ENCODE measurements at regions not wholly inside any gene's neighbourhood (a gene's known extent, or its start where the extent isn't known, plus 50 kb on each side); places are given as distances from the start of the nearest gene placed in this dataset.
"Not testable (repeated sequence)": the region's sequence is repeated elsewhere in the genome, so short reads cannot be mapped to it uniquely, and the experiment has no call there.

- Histone ChIP-seq H3K79me2 (ENCODE audit: low read length) (no peaks in the 10 kb centered on the region), H3K9me3 (ENCODE audit: insufficient read depth, low read length) (no peaks in the 10 kb centered on the region), H3K4me2 (ENCODE audit: low read length) (no peak overlapping the region), H3K27me3 (ENCODE audit: low read depth, low read length) (no peaks in the 10 kb centered on the region), H3K9ac (ENCODE audit: low read length) (no peak overlapping the region), H3K4me1 (ENCODE audit: low read length) (no peaks in the 10 kb centered on the region), H4K20me1 (ENCODE audit: insufficient read depth, low read length) (no peaks in the 10 kb centered on the region), H3K36me3 (replicated peaks; ENCODE audit: low read depth, low read length) (no peaks in the 10 kb centered on the region), H3K27ac (ENCODE audit: low read length) (no peak overlapping the region), H3K4me3 (ENCODE audit: low read length) (no peak overlapping the region), H2AFZ (ENCODE audit: low read depth, low read length) (no peak overlapping the region)
- TF ChIP-seq EZH2phosphoT487 (IDR thresholded peaks at IDR 0.05; ENCODE audit: low read depth) (no peak), CTCF (IDR thresholded peaks at IDR 0.05; ENCODE audit: low read depth, low read length) (no peak)
Observed at GRCh38 chr3:197365586-197365985, 67.2 kb upstream of the DLG1 start.

DNA sequence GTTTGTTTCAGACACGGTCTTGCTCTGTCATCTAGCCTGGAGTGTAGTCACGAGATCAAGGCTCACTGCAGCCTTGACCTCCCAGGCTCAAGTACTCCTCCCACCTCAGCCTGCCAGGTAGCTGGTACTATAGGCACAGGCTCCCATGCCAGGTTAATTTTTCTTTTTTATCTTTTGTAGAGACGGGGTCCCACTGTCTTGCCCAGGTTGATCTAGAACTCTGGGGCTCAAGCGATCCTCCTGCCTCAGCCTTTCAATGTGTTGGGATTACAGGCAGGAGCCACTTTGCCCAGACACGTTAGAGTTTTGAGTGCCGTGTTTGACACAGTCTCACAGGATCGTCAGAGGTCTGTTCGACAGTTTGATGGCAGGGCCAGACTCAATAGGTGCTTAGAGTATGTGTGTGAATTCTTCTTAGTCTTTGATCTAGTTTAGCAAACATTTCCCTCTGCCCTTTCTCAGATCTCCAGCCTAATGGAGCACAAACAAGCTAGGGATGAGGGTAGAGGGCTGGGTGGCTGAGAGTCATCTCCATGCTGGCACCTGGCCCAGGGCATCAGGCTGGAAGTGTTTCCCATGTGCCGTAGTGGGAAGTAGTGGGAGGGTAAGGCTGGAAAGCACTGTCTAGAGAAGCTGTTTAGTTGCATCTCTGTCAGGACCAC is 66.1 kb upstream of the DLG1 start:
- no peak overlapping the region for H3K4me2 ChIP-seq (ENCODE audit: low read length)
- H4K20me1 ChIP-seq (ENCODE audit: insufficient read depth, low read length), result no peaks in the 10 kb centered on the region
- no peaks in the 10 kb centered on the region for H3K9me3 ChIP-seq (ENCODE audit: insufficient read depth, low read length)
- H2AFZ ChIP-seq (ENCODE audit: low read depth, low read length), result no peak overlapping the region
- no peaks in the 10 kb centered on the region for H3K27me3 ChIP-seq (ENCODE audit: low read depth, low read length)
- no peak overlapping the region for H3K27ac ChIP-seq (ENCODE audit: low read length)
- H3K79me2 ChIP-seq (ENCODE audit: low read length), result no peaks in the 10 kb centered on the region
- H3K9ac ChIP-seq (ENCODE audit: low read length), result no peak overlapping the region
- no peak overlapping the region for H3K4me3 ChIP-seq (ENCODE audit: low read length)
- no peaks in the 10 kb centered on the region for H3K4me1 ChIP-seq (ENCODE audit: low read length)
- TF ChIP-seq EZH2phosphoT487 (IDR thresholded peaks at IDR 0.05; ENCODE audit: low read depth) (no peak), CTCF (IDR thresholded peaks at IDR 0.05; ENCODE audit: low read depth, low read length) (no peak)
- H3K36me3 ChIP-seq (replicated peaks; ENCODE audit: low read depth, low read length), result no peaks in the 10 kb centered on the region

GRCh38 chr3:197363553-197364409 is 65.4 kb upstream of the DLG1 start:
- H3K4me1 ChIP-seq (ENCODE audit: low read length), result no peaks in the 10 kb centered on the region
- no peak overlapping the region for H2AFZ ChIP-seq (ENCODE audit: low read depth, low read length)
- no peak overlapping the region for H3K27ac ChIP-seq (ENCODE audit: low read length)
- no peaks in the 10 kb centered on the region for H4K20me1 ChIP-seq (ENCODE audit: insufficient read depth, low read length)
- no peaks in the 10 kb centered on the region for H3K27me3 ChIP-seq (ENCODE audit: low read depth, low read length)
- no peak overlapping the region for H3K9ac ChIP-seq (ENCODE audit: low read length)
- H3K79me2 ChIP-seq (ENCODE audit: low read length), result no peaks in the 10 kb centered on the region
- TF ChIP-seq CTCF (IDR thresholded peaks at IDR 0.05; ENCODE audit: low read depth, low read length) (no peak), EZH2phosphoT487 (IDR thresholded peaks at IDR 0.05; ENCODE audit: low read depth) (no peak)
- H3K4me2 ChIP-seq (ENCODE audit: low read length), result no peak overlapping the region
- H3K9me3 ChIP-seq (ENCODE audit: insufficient read depth, low read length), result no peaks in the 10 kb centered on the region
- H3K4me3 ChIP-seq (ENCODE audit: low read length), result no peak overlapping the region
- no peaks in the 10 kb centered on the region for H3K36me3 ChIP-seq (replicated peaks; ENCODE audit: low read depth, low read length)

DNA sequence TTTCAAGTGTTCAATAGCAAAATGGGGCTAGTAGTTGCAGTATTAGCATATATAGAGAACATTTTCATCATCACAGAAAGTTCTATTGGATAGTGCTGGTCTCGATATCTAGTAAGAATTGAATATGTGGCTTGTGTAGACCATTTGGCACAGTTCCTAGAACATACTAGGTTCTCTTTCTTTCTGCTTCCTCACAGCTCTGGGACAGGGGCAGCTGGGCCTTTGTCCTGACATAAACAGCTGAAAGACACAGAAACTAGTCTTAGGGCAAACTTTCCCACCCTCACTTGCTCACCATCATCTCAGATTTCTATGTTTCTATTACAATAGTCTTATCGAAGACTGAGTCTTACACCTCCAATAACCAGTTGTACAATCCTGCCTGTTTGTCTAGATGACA is 63.7 kb upstream of the DLG1 start:
- Histone ChIP-seq H3K4me2 (ENCODE audit: low read length) (no peak overlapping the region), H3K79me2 (ENCODE audit: low read length) (no peaks in the 10 kb centered on the region), H3K27ac (ENCODE audit: low read length) (no peak overlapping the region), H4K20me1 (ENCODE audit: insufficient read depth, low read length) (no peaks in the 10 kb centered on the region), H3K27me3 (ENCODE audit: low read depth, low read length) (no peaks in the 10 kb centered on the region), H2AFZ (ENCODE audit: low read depth, low read length) (no peak overlapping the region), H3K9me3 (ENCODE audit: insufficient read depth, low read length) (no peaks in the 10 kb centered on the region), H3K36me3 (replicated peaks; ENCODE audit: low read depth, low read length) (no peaks in the 10 kb centered on the region), H3K4me1 (ENCODE audit: low read length) (no peaks in the 10 kb centered on the region), H3K9ac (ENCODE audit: low read length) (no peak overlapping the region), H3K4me3 (ENCODE audit: low read length) (no peak overlapping the region)
- TF ChIP-seq EZH2phosphoT487 (IDR thresholded peaks at IDR 0.05; ENCODE audit: low read depth), result no peak
- no peak for TF ChIP-seq CTCF (IDR thresholded peaks at IDR 0.05; ENCODE audit: low read depth, low read length)

DNA sequence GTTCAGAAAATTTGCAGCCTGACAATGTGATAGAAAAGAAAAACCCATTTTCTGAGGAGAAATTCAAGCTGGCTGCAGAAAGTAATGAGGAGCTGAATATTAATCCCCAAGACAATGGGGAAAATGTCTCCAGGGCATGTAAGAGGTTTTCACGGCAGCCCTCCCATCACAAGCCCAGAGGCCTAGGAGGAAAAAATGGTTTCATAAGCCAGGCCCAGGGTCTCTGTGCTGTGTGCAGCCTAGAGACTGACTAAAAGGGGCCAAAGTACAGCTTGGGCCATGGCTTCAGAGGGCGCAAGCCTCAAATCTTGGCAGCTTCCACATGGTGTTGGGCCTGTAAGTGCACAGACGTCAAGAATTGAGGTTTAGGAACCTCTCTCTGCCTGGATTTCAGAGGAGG is 61.7 kb upstream of the DLG1 start:
- H3K4me3 ChIP-seq (ENCODE audit: low read length); H2AFZ ChIP-seq (ENCODE audit: low read depth, low read length); H4K20me1 ChIP-seq (ENCODE audit: insufficient read depth, low read length); H3K9me3 ChIP-seq (ENCODE audit: insufficient read depth, low read length); H3K36me3 ChIP-seq (replicated peaks; ENCODE audit: low read depth, low read length); H3K4me2 ChIP-seq (ENCODE audit: low read length); H3K27ac ChIP-seq (ENCODE audit: low read length); H3K79me2 ChIP-seq (ENCODE audit: low read length); H3K9ac ChIP-seq (ENCODE audit: low read length); H3K4me1 ChIP-seq (ENCODE audit: low read length); H3K27me3 ChIP-seq (ENCODE audit: low read depth, low read length): not testable (repeated sequence)

DNA sequence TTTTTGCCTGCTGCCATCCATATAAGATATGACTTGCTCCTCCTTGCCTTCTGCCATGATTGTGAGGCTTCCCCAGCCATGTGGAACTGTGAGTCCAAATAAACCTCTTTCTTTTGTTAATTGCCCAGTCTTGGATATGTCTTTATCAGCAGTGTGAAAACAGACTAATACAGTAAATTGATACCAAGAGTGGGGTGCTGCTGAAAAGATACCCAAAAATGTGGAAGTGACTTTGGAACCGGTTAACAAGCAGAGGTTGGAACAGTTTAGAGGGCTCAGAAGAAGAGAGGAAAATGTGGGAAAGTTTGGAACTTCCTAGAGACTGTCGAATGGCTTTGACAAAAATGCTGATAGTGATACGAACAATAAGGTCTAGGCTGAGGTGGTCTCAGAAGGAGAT is 61.1 kb upstream of the DLG1 start:
- not testable (repeated sequence) for H3K9ac ChIP-seq (ENCODE audit: low read length)

More for the DNA sequence above, 61.1 kb upstream of the DLG1 start:
- not testable (repeated sequence) for H3K27ac ChIP-seq (ENCODE audit: low read length); H3K4me2 ChIP-seq (ENCODE audit: low read length); H3K4me1 ChIP-seq (ENCODE audit: low read length); H3K9me3 ChIP-seq (ENCODE audit: insufficient read depth, low read length); H3K4me3 ChIP-seq (ENCODE audit: low read length); H2AFZ ChIP-seq (ENCODE audit: low read depth, low read length); H3K79me2 ChIP-seq (ENCODE audit: low read length); H3K36me3 ChIP-seq (replicated peaks; ENCODE audit: low read depth, low read length); H3K27me3 ChIP-seq (ENCODE audit: low read depth, low read length); H4K20me1 ChIP-seq (ENCODE audit: insufficient read depth, low read length)
